ENCODE measurements at regions not wholly inside any gene's neighbourhood (a gene's known extent, or its start where the extent isn't known, plus 50 kb on each side); places are given as distances from the start of the nearest gene placed in this dataset.

DNA sequence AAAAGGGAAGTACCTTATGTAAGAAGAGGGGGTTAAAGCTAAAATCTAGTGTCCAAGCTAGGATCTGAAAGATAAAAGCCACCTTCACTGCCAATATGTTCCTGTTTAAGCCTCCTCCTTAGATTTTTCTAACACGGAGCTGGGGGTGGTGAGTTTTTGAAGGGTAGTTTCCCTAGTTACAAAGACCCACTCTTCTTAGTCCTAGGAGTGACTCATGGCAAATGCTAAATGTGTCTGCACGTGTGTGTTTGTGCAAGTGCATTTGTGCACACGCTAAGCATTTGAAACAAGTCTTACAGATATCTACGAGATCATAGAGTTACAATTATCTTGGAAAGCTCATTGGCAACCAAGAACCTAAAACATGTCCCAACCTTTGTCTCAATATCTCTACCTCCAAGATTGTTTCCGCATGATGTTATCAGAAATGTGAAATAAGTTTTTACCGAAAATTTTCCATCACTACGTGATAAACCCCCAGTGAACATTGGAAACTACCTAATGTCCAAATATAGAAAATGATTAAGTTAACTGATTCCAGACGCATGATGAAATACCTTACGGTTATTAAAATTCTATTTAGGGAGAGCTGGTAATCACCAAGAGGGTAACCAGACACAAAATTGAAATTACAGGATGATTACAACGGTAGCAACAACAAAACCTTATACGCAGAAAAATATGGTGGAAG is 78.0 kb upstream of the HRH2 start:
- DNase-seq: no peak
- CTCF ChIA-PET: interaction anchor here (0.6 to 1.4 kb wide), 3 partner anchors 15 to 1930 kb away, joined by 3 to 5 read pairs (median 3); no protein-coding TSS in a partner anchor
- H3K36me3 Mint-ChIP-seq (ENCODE audit: low read depth): no peaks in the 10 kb centered on the region
- no peak overlapping the region for H3K4me3 Mint-ChIP-seq
- intact Hi-C loops (cut with micrococcal nuclease): no loop called here
- H3K27me3 Mint-ChIP-seq (ENCODE audit: low read depth): no peaks in the 10 kb centered on the region
- H3K4me1 Mint-ChIP-seq (ENCODE audit: low read depth): peaks cover 11% of the 10 kb centered on the region
- no peak overlapping the region for H3K27ac Mint-ChIP-seq
- peaks cover 6% of the 10 kb centered on the region for H3K9me3 Mint-ChIP-seq

DNA sequence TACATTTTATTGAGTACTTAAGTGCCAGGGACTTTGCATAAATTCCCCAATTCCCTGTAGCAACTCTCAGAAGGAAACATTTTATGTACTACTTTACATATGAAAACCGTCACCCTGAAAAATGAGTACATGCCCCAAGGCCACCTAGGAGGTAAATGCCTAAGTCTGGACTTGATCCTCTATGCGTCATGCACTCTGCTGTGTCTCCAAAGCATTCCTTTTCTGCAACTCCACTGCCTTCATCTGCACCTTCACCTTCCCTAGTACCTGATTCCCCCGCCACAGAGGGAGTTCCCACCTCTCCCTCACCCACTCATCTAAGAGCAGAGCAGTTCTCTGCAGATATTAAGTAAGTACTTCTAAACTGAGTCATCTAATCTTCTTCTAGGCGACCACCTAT is 75.2 kb upstream of the HRH2 start:
- no peaks in the 10 kb centered on the region for H3K36me3 Mint-ChIP-seq (ENCODE audit: low read depth)
- H3K4me1 Mint-ChIP-seq (ENCODE audit: low read depth): peaks cover 8% of the 10 kb centered on the region
- CTCF ChIA-PET: no interaction called here
- H3K9me3 Mint-ChIP-seq: peaks cover 14% of the 10 kb centered on the region
- DNase-seq: no peak
- H3K27me3 Mint-ChIP-seq (ENCODE audit: low read depth): no peaks in the 10 kb centered on the region
- no peak overlapping the region for H3K27ac Mint-ChIP-seq
- no peak overlapping the region for H3K4me3 Mint-ChIP-seq
- intact Hi-C loops (cut with micrococcal nuclease): no loop called here

DNA sequence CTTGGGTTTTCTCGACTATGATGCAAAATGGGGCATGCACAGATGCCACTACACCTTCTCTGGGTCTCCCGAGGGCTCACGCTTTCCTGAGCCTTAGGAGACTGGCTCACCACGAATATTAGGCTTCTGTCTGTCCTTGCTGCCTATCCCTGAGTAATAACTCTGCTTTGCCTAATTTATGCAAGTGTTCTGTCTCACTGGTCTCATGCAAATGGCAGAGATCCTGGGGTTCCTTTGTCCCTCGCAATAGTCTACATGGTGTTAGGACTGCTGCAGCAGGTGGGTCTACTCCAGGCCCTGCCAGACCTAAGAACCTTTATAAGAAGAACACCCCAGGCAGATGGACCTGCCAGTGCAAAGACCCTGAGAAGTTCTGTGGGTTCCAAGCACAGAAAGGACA is 72.3 kb upstream of the HRH2 start:
- no peaks in the 10 kb centered on the region for H3K36me3 Mint-ChIP-seq (ENCODE audit: low read depth)
- H3K4me3 Mint-ChIP-seq: no peak overlapping the region
- H3K27ac Mint-ChIP-seq: no peak overlapping the region
- peaks cover 14% of the 10 kb centered on the region for H3K9me3 Mint-ChIP-seq
- DNase-seq: no peak
- intact Hi-C loops (cut with micrococcal nuclease): no loop called here
- H3K27me3 Mint-ChIP-seq (ENCODE audit: low read depth): no peaks in the 10 kb centered on the region
- H3K4me1 Mint-ChIP-seq (ENCODE audit: low read depth): peaks cover 6% of the 10 kb centered on the region
- CTCF ChIA-PET: no interaction called here

DNA sequence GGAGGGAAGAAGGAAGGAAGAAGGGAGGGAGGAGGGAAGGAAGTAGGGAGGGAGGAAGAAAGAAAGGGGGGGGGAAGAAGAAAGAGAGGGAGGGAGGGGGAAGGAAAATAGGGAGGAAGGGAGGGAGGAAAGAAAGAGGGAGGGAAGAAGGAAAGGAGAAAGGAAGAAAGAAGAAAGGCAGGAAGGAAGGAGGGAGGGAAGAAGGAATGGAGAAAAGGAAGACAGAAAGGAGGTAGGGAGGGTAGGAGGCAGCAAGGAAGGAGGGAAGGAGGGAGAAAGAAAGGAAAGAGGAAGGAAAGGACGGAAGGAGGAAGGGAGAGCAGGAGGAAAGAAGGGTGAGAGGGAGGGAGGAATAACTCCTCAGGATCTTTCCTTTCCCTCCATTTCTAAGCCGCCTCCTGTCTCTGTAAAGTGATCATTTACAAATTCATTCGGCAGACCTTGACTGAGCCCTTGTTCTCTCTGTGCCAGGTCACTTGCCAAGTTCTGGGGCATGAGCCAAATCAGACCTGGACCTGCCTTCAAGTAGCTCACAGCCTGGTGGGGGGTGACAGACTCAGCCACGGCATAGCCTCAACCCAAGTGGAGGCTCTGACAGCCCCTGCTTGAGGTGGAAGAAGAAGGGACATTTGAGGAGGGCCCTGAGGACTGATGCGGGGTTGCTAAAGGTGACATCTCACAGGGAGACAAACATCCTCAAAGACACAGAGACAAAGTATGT is 69.0 kb upstream of the HRH2 start:
- intact Hi-C loops (cut with micrococcal nuclease): no loop called here
- H3K4me3 Mint-ChIP-seq: no peak overlapping the region
- H3K27me3 Mint-ChIP-seq (ENCODE audit: low read depth): no peaks in the 10 kb centered on the region
- CTCF ChIA-PET: no interaction called here
- H3K36me3 Mint-ChIP-seq (ENCODE audit: low read depth): no peaks in the 10 kb centered on the region
- H3K9me3 Mint-ChIP-seq: peaks cover 8% of the 10 kb centered on the region
- no peak overlapping the region for H3K27ac Mint-ChIP-seq
- peaks cover 2% of the 10 kb centered on the region for H3K4me1 Mint-ChIP-seq (ENCODE audit: low read depth)
- DNase-seq: no peak

DNA sequence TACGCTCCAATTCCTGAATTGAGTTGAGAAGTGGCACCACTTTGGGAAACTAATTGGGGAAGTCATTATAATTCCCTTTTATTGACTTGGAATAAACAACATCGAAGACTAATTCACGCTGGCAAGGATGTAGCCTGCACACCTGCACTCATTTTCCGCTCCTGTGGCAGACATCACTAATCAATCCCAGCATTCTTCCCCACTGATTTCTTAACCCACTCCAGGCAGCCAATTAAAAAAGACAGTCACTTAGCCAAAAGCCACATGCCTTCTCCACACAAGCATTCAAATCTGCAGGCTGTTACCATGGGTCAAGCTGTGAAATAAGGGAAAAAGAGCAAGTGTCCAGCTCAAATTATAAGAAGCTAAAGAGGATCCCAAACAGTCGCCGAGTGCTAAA is 68.2 kb upstream of the HRH2 start:
- Mint-ChIP-seq H3K27me3 (ENCODE audit: low read depth) (no peaks in the 10 kb centered on the region), H3K9me3 (peaks cover 8% of the 10 kb centered on the region), H3K27ac (no peak overlapping the region), H3K4me3 (no peak overlapping the region), H3K4me1 (ENCODE audit: low read depth) (peaks cover 2% of the 10 kb centered on the region), H3K36me3 (ENCODE audit: low read depth) (no peaks in the 10 kb centered on the region)
- intact Hi-C loops (cut with micrococcal nuclease): no loop called here
- CTCF ChIA-PET: no interaction called here
- no peak for DNase-seq

DNA sequence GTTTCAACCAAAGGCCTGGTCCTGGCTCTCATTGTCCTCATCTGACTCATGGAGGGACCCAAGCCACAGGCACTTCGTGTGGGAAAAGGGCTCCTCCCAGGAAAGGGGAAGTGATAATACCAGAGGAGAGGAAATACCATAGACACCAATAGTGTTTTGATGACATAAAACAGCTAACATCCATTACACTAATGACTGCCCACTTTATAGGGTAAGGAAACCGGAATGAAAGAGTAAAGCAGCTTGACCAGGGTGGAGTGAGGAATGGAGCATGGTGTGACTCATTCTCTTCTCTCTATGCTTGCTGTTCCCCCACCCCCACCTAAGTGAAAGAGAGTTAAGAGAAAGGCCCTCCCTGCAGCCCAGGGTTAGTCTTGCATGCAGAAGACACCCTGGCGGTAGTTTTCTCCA is 67.4 kb upstream of the HRH2 start:
- Mint-ChIP-seq H3K4me3 (no peak overlapping the region), H3K27me3 (ENCODE audit: low read depth) (no peaks in the 10 kb centered on the region), H3K9me3 (peaks cover 8% of the 10 kb centered on the region), H3K4me1 (ENCODE audit: low read depth) (peaks cover 2% of the 10 kb centered on the region), H3K36me3 (ENCODE audit: low read depth) (no peaks in the 10 kb centered on the region), H3K27ac (no peak overlapping the region)
- CTCF ChIA-PET: no interaction called here
- intact Hi-C loops (cut with micrococcal nuclease): no loop called here
- DNase-seq: no peak

DNA sequence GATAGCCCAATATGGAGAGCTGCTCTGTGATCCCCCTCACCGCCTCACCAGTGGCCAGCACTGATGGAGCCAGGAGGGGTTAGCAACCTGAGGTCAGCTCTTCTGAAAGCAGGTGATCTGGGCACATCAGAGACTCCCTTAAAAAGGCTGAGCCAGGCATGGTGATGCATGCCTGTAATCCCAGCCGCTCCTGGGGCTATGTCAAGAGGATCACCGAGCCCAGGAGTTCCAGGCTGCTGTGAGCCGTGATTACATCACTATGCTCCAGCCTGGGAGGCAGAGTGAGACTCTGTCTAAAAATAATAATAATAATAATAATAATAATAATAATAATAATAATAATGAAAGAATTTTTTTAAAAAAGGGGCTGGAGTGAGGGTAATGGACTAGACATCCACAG is 66.6 kb upstream of the HRH2 start:
- intact Hi-C loops (cut with micrococcal nuclease): no loop called here
- peaks cover 2% of the 10 kb centered on the region for H3K4me1 Mint-ChIP-seq (ENCODE audit: low read depth)
- H3K9me3 Mint-ChIP-seq: peaks cover 3% of the 10 kb centered on the region
- no peaks in the 10 kb centered on the region for H3K27me3 Mint-ChIP-seq (ENCODE audit: low read depth)
- no peak overlapping the region for H3K27ac Mint-ChIP-seq
- H3K36me3 Mint-ChIP-seq (ENCODE audit: low read depth): no peaks in the 10 kb centered on the region
- H3K4me3 Mint-ChIP-seq: no peak overlapping the region
- no peak for DNase-seq
- CTCF ChIA-PET: no interaction called here

DNA sequence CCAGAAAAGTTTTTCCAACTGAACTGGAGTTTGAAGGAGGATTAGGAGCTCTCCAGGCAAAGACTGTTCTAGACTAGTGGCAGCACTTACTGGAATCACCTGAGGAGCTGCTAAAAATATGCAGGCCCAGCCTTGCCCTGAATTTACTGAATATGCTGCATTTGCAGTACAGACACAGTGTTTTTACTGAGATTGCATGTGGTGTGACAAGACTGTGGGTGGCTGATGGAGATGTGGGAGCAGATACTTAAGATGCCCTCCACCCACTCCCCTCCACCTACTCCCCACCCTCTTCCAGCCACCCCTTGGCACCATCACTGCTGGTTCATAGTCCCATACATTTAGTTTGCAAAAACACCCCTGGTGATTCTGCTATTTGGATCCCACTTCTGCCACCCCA is 64.1 kb upstream of the HRH2 start:
- H3K27ac Mint-ChIP-seq: no peak overlapping the region
- DNase-seq: no peak
- H3K36me3 Mint-ChIP-seq (ENCODE audit: low read depth): no peaks in the 10 kb centered on the region
- H3K4me3 Mint-ChIP-seq: no peak overlapping the region
- no peaks in the 10 kb centered on the region for H3K27me3 Mint-ChIP-seq (ENCODE audit: low read depth)
- H3K9me3 Mint-ChIP-seq: no peaks in the 10 kb centered on the region
- intact Hi-C loops (cut with micrococcal nuclease): no loop called here
- CTCF ChIA-PET: no interaction called here
- H3K4me1 Mint-ChIP-seq (ENCODE audit: low read depth): peaks cover 2% of the 10 kb centered on the region

DNA sequence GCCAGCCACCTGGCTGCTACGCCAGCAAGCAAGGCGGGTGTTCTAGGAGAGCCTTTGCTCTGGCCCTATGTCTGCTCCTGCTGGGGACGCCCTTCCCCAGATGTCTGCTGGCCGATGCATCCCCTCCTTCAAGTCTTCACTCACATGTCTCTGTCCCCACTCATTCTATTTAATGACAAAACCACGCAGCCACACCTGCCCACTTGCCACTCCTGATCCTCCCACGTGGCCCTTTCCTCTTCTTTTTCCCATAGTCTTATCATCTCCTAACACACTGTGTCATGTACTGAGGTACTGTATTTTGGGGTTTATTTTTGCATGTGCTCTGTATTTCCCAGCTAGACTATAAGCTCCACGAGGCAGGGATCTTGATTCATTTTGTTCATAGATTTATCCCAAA is 62.0 kb upstream of the HRH2 start:
- no peaks in the 10 kb centered on the region for H3K4me1 Mint-ChIP-seq (ENCODE audit: low read depth)
- intact Hi-C loops (cut with micrococcal nuclease): no loop called here
- H3K4me3 Mint-ChIP-seq: no peak overlapping the region
- H3K27me3 Mint-ChIP-seq (ENCODE audit: low read depth): no peaks in the 10 kb centered on the region
- DNase-seq: no peak
- H3K9me3 Mint-ChIP-seq: no peaks in the 10 kb centered on the region
- no peaks in the 10 kb centered on the region for H3K36me3 Mint-ChIP-seq (ENCODE audit: low read depth)
- H3K27ac Mint-ChIP-seq: no peak overlapping the region
- CTCF ChIA-PET: no interaction called here

DNA sequence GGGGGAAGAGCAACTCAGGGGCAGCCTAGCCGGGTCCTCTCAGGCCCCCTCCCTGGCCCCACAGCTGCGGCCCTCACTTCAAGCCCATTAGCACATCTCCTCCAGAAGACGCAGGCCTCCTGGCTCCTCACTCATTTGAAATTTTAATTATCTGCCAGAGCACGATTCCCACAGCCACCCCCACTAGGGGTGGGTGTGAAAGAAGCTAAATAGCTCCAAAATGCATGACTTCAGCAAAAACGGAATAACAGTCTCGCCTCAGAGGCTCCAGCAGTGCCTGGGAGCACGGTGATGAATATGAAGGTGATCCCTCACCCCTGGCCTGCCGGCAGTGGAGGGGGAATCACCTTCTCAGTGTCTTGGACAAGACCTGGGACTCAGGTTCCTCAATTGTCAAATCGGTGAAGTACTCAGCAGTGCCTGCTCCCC is 61.1 kb upstream of the HRH2 start:
- Mint-ChIP-seq H3K4me3 (no peak overlapping the region), H3K27ac (no peak overlapping the region), H3K9me3 (no peaks in the 10 kb centered on the region), H3K4me1 (ENCODE audit: low read depth) (no peaks in the 10 kb centered on the region), H3K36me3 (ENCODE audit: low read depth) (no peaks in the 10 kb centered on the region), H3K27me3 (ENCODE audit: low read depth) (no peaks in the 10 kb centered on the region)
- CTCF ChIA-PET: no interaction called here
- intact Hi-C loops (cut with micrococcal nuclease): no loop called here
- DNase-seq: no peak

DNA sequence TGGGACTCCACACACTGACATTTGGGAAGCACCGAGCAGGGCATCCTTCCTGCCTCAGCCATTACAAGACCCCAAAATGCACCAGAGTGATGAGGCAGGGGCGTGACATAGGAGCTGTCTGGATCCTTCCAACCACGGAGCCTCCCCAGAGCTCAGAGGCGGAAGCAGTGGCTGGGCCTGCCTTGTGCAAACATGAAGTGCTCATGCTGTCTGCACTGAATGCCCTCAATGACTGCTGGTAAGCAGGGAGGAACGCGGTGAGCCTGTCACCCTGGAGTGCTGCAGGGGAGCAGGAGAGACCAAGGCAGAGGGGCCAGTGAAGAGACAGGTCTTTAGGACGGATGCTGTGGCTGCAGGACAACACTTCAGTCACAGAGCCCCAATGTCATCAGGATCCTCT is 60.2 kb upstream of the HRH2 start:
- Mint-ChIP-seq H3K4me1 (ENCODE audit: low read depth) (no peaks in the 10 kb centered on the region), H3K36me3 (ENCODE audit: low read depth) (no peaks in the 10 kb centered on the region), H3K9me3 (no peaks in the 10 kb centered on the region), H3K27ac (no peak overlapping the region), H3K27me3 (ENCODE audit: low read depth) (no peaks in the 10 kb centered on the region), H3K4me3 (no peak overlapping the region)
- intact Hi-C loops (cut with micrococcal nuclease): no loop called here
- CTCF ChIA-PET: no interaction called here
- DNase-seq: no peak

DNA sequence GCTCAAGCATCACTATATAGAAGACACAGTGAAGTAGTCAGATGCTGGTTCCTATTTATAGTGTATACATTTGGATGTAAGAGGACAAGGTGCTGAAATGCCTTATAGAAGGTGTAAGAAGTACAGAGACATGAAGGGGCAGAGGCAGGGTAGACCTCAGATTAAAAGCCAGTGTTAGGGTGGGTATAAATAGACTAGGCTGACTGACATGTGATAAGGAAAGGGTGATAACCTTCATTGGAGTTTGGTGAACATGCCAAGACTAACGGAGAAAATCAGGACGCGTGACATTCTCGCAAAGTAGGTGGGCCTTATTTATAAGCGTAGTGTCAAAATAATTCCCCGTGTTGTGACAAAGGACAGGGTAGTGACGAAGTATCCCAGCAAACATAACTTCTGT is 59.1 kb upstream of the HRH2 start:
- Mint-ChIP-seq H3K4me1 (ENCODE audit: low read depth) (no peaks in the 10 kb centered on the region), H3K9me3 (no peaks in the 10 kb centered on the region), H3K36me3 (ENCODE audit: low read depth) (no peaks in the 10 kb centered on the region), H3K4me3 (no peak overlapping the region), H3K27ac (no peak overlapping the region), H3K27me3 (ENCODE audit: low read depth) (no peaks in the 10 kb centered on the region)
- CTCF ChIA-PET: interaction anchor here (1.2 kb wide), 1 partner anchor 97 kb away, joined by 3 read pairs; no protein-coding TSS in a partner anchor
- intact Hi-C loops (cut with micrococcal nuclease): no loop called here
- DNase-seq: no peak

DNA sequence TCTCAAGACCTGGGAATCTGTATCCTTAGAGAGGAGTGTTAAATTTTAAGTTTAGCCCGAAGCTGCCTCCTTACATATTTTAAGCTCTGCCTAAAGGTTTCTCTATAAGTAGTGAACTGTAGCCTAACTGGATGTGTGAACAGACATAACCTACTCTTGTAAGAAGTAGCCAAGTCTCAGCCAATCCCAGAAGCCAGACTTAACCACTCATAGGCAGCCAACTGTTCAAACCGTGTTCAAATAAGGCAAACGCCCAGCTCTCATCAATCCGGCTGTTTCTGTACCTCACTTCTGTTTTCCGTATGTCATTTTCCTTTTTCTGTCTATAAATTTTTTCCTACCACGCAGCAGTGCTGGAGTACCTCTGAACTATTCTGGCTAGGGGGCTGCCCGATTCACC is 58.7 kb upstream of the HRH2 start:
- H3K27ac Mint-ChIP-seq: no peak overlapping the region
- H3K4me1 Mint-ChIP-seq (ENCODE audit: low read depth): no peaks in the 10 kb centered on the region
- no peaks in the 10 kb centered on the region for H3K9me3 Mint-ChIP-seq
- intact Hi-C loops (cut with micrococcal nuclease): no loop called here
- no peak overlapping the region for H3K4me3 Mint-ChIP-seq
- H3K36me3 Mint-ChIP-seq (ENCODE audit: low read depth): no peaks in the 10 kb centered on the region
- CTCF ChIA-PET: interaction anchor here (1.2 kb wide), 1 partner anchor 97 kb away, joined by 3 read pairs; no protein-coding TSS in a partner anchor
- no peaks in the 10 kb centered on the region for H3K27me3 Mint-ChIP-seq (ENCODE audit: low read depth)
- DNase-seq: no peak

Data from activated naive CD4-positive, alpha-beta T cell treated with anti-CD3 and anti-CD28 coated beads for 36 hours (primary cell).